ENCODE measurements at regions not wholly inside any gene's neighbourhood (a gene's known extent, or its start where the extent isn't known, plus 50 kb on each side); places are given as distances from the start of the nearest gene placed in this dataset.

DNA sequence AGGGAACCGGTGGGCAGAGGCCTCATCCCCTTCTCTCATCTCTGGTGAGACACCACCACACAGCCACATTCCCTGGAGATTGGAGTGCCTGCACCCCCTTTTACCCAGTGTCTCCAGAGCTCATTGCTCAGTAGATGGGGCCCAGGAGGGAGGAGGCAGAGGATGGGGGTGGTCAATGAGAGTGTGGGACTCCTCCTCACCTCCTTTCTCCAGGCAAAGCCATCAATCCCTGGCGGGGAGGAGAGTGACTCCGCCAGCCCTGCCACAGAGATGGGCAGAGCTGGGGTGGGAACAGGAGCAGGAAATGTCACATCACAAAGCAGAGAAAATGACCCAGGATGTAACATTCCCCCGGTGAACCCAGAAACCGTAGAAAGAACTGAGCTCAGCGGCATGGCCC is 117.2 kb downstream of the MATN1 start:
- TF ChIP-seq ZNF274 (IDR thresholded peaks at IDR 0.05; ENCODE audit: low read depth, low read length) (no peak), YY1 (IDR thresholded peaks at IDR 0.05; ENCODE audit: insufficient read depth, insufficient read length) (no peak)

Measured in NT2/D1 (cell line).